ENCODE measurements at regions not wholly inside any gene's neighbourhood (a gene's known extent, or its start where the extent isn't known, plus 50 kb on each side); places are given as distances from the start of the nearest gene placed in this dataset.

DNA sequence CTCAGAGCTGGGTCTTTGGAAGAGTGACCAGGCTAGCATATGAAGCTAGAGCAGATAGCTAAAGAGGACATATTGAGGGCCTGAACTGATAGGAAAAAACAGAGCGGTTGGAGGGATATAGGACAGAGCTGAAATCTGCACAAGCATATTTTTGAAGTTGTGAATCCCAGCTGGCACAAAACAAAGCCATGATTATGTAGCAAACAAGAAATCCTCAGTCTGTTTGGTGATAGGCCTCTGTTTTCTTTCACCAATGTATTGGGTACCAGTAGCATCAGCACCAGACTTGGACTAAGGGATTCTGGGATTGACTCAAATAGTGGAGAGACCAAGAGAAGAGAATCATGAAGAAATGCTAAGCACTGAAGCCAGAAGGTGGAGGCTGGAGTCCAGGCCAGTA is 151.0 kb downstream of the FAM43A start:
- DNase-seq (ENCODE audit: low read depth): no peak

- peak; percentile 70 for DNase-seq (ENCODE audit: low read depth)
Measured at GRCh38 chr3:194837457-194838127, 151.9 kb downstream of the FAM43A start.

GRCh38 chr3:194838236-194838635 is 152.6 kb downstream of the FAM43A start:
- no peak for DNase-seq (ENCODE audit: low read depth)

DNA sequence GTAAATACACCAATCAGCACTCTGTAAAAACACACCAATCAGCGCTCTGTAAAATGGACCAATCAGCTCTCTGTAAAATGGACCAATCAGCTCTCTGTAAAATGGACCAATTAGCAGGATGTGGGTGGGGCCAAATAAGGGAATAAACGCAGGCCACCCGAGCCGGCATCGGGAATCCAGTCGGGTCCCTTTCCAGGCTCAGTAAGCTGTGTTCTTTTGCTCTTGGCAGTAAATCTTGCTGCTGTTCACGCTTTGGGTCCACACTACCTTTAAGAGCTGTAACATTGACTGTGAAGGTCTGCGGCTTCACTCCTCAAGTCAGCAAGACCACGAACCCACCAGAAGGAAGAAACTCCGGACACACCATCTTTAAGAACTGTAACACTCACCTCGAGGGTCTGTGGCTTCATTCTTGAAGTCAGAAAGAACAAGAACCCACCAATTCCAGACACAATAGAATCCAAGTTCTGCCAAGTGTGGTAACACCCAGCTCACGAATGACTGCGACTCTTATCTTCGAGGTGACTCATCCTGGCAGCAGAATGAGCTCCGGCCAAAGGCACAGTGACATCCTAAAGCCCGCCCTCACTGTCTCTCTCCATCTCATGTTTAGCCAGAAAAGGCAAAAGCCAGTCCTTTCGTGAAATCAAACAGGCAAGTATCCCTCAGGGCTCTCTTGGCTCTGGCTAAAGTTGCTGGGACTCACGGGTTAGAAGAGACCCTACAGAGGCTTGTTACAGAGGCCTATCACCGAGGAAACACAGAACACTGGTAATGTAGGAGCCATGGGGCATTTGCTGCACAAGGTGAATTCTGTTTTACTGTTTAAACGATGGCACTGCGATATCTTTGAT is 155.2 kb downstream of the FAM43A start:
- peak; percentile 94 for DNase-seq (ENCODE audit: low read depth)

DNA sequence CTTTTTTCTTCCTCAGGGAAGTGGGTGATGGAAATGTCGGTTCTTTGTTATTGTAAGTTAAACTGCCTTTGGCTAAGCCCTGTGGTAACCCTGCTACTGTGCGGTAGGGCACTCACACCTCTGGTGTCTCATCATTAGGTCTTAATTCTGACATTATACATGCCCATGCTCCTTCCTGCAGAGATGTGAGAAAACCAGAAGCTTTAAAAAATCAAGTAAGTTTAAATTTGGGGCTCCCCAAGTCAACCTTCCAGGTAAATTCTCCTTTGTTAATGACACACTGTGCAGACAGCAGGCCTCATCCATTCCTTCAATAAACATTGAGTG is 155.8 kb downstream of the FAM43A start:
- DNase-seq (ENCODE audit: low read depth): no peak

DNA sequence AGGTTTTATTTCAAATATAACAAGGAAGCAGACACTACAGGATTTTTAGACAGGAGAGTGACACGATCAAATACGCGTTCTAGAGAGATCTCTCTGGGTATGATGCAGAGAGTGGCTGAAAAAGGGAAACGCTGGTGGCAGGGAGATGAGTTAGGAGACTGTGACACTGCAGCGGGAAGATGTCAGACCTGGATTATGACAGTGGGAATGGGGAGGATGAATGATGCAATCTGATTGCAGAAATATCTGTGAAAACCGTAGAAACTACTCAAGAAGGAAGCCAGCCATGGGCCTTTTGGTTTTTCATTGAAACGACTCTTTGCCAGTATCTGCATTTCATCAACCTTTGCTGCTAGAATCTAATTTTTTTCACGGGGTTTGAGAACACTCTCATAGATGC is 157.9 kb downstream of the FAM43A start:
- no peak for DNase-seq (ENCODE audit: low read depth)

GRCh38 chr3:194844046-194844445 is 158.4 kb downstream of the FAM43A start:
- DNase-seq (ENCODE audit: low read depth): no peak

GRCh38 chr3:194849166-194849875 is 163.6 kb downstream of the FAM43A start:
- DNase-seq (ENCODE audit: low read depth): no peak

DNA sequence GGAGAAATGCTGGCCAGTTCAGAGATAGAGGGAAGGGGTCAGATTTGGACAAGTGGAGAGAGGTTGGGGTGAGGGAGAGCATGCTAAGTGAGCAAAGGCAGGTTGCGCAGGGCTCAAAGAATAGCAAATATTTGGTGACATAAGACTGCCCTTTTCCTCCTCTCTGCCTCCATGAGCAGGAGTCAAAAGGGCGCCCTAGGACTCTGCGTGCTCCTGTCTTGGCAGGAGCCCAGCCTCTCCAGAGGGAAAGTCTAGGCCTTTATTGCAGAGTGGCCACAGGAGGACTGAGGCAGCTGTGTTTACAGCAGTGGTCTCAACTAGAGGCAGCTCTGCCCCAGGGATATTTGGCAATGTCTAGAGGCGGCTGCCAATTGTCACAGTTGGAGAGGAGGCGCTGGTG is 165.6 kb downstream of the FAM43A start:
- no peak for DNase-seq (ENCODE audit: low read depth)

DNA sequence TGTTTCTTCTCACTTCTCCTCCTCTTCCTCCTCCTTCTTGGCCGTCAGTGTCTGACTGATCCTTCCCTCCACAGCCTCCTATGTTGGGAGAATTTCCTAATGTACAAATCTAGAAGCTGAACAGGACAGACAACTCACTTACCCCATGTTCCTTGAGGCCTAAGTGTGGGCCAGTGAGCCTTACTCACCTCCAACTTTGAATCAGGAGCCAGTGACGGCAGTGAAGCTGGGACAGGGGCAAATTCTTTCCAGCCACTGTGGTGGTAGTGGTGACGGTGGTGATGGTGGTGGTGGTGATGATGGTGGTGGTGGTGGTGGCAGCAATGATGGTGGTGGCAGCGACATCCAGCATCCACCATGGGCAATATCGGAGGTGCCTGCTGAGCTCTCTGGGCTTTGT is 166.3 kb downstream of the FAM43A start:
- no peak for DNase-seq (ENCODE audit: low read depth)

GRCh38 chr3:194852345-194852744 is 166.7 kb downstream of the FAM43A start:
- no peak for DNase-seq (ENCODE audit: low read depth)

DNA sequence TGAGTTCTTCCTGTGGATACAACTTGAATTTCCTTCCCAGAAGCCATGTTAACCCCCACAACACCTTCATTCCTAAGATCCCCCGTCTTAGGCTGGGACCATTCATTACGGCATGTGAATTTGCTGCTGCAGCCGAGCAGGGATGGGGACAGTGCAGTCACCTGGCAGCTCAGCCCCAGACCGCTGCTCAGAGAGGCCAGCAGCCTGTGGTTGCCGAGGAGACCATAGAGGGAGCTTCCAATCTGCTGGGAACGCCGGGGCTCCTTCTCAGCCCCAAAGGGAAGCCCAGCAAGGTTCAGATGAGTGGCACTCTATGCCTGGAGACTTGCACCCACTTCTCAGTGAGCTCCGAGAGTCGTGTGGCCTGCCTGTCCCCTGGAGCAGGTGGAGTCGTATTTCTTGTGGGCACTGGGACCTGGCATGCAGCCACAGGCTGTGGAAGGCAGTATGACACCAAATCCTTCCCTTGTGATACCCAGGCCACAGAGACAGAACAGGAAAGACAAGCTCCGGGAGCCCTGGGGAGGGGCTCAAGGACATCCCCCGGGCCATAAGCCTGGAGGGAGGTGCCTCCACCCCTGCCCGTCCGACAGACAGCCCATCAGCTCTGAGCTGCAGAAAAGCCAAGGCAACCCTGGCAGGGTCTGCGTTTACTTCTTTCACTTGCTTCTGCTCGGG is 167.3 kb downstream of the FAM43A start:
- no peak for DNase-seq (ENCODE audit: low read depth)

DNA sequence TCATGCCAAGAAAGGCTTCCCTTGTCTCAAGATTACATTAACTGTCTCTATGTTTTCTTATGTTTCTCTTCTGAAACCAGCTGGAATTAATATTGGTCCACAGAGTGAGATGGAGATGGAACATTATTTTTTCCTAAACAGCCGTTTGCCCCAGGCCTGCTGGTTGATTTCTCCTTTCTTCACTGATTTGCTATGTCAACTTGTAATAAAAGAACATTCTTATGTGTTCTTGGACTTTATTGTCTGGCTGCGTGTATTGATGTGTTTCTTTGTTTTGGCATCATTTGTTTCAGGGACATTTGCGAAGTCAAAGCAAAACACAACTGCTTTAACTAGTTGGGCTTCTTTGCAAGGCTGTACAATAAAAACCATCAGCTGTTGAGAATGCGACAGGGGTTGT is 168.5 kb downstream of the FAM43A start:
- DNase-seq (ENCODE audit: low read depth): no peak

- no peak for DNase-seq (ENCODE audit: low read depth)
Measured at GRCh38 chr3:194854659-194855390, 169.1 kb downstream of the FAM43A start.

DNA sequence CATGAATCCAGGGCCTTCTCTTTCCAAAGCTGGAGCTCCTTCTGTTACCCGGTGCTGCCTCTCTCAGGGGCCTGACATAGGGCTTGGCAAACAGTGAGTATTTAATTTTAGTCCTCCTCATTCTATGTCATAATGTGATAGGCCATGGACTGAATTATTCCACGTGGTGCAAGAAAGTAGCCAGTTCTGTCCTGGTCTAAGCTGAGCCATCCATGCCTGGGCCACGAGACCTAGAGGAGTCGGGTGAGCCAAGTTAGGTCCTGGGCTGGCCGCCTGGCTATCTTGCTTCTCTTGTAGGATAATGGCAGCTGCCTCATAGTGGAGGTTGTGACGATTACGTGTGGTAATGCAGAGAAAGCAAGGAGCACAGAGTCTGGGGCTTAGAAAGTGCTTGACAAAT is 170.6 kb downstream of the FAM43A start:
- no peak for DNase-seq (ENCODE audit: low read depth)

GRCh38 chr3:194857469-194858113 is 171.9 kb downstream of the FAM43A start:
- no peak for DNase-seq (ENCODE audit: low read depth)

- no peak for DNase-seq (ENCODE audit: low read depth)
Measured at GRCh38 chr3:194858382-194858781, 172.7 kb downstream of the FAM43A start.

GRCh38 chr3:194860725-194861124 is 175.0 kb downstream of the FAM43A start:
- no peak for DNase-seq (ENCODE audit: low read depth)

GRCh38 chr3:194861375-194861774 is 175.7 kb downstream of the FAM43A start:
- DNase-seq (ENCODE audit: low read depth): no peak

DNA sequence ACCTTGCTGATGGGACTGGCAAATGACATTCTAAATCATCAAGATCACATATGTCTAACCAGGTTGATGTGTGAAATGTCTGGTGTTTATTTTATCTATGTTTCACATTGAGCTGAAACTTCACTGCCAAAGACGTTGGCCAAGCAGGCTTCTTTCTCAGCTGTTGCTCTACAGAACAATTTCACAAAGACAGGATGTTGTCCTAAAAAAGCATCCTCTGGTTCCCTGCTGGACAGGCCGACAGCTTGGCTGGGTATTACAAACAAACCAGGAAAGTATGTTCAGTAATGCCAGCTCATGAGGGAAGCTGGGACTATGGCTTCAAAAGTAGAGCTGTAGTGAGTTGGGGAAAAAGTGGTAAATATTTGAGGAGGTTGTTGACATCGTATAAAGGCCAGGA is 179.4 kb downstream of the FAM43A start:
- no peak for DNase-seq (ENCODE audit: low read depth)

GRCh38 chr3:194865615-194866014 is 179.9 kb downstream of the FAM43A start:
- DNase-seq (ENCODE audit: low read depth): no peak

Data from RPMI7951 (cell line).